HG02981 (cell line): ENCODE measurements at regions not wholly inside any gene's neighbourhood (a gene's known extent, or its start where the extent isn't known, plus 50 kb on each side); places are given as distances from the start of the nearest gene placed in this dataset.

Experiments used
- ATAC-seq: cut with Tn5 transposase; IDR thresholded peaks from one replicate; pipeline ENCODE4 v1.9.1; 2021; ENCODE audit warnings: mild to moderate bottlenecking, moderate library complexity; ENCODE audit not compliant: unreplicated experiment

- ATAC-seq, result no peak
These were observed 54.3 kb upstream of the WSB1 start for GRCh38 chr17:27239584-27239983.

GRCh38 chr17:27240086-27240801, 53.7 kb upstream of the WSB1 start:
- no peak for ATAC-seq

- no peak for ATAC-seq
These were observed 53.1 kb upstream of the WSB1 start for GRCh38 chr17:27240802-27241155.

- ATAC-seq, result peak; percentile 59
These were observed 52.5 kb upstream of the WSB1 start for GRCh38 chr17:27241346-27241946.

- no peak for ATAC-seq
These were observed 51.0 kb upstream of the WSB1 start for GRCh38 chr17:27242951-27243350.

- no peak for ATAC-seq
These were observed 49.9 kb upstream of the WSB1 start for GRCh38 chr17:27244011-27244410.
